ENCODE measurements at regions not wholly inside any gene's neighbourhood (a gene's known extent, or its start where the extent isn't known, plus 50 kb on each side); places are given as distances from the start of the nearest gene placed in this dataset.

DNA sequence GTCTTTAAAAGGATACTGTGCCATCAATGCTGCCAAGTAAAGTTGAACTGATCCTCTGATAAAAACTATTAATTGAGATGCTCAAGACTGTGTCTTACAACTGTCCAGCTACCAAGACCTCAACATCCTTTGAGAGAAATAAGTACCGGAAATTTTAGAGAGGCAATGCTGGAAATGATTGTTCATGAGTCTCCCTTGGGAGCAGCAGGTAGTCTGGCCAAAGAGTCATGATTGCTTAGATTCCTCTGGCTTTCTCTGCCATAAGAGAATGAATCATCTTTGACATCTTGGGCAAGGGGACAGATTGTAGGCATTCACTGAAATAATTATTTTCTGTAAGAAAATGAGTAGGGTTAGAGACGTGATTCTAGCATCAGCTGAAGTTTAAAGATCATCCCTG is 466.6 kb upstream of the DAB2 start:
- TF ChIP-seq, protein P1, sequence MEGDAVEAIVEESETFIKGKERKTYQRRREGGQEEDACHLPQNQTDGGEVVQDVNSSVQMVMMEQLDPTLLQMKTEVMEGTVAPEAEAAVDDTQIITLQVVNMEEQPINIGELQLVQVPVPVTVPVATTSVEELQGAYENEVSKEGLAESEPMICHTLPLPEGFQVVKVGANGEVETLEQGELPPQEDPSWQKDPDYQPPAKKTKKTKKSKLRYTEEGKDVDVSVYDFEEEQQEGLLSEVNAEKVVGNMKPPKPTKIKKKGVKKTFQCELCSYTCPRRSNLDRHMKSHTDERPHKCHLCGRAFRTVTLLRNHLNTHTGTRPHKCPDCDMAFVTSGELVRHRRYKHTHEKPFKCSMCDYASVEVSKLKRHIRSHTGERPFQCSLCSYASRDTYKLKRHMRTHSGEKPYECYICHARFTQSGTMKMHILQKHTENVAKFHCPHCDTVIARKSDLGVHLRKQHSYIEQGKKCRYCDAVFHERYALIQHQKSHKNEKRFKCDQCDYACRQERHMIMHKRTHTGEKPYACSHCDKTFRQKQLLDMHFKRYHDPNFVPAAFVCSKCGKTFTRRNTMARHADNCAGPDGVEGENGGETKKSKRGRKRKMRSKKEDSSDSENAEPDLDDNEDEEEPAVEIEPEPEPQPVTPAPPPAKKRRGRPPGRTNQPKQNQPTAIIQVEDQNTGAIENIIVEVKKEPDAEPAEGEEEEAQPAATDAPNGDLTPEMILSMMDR (conservative IDR thresholded peaks at IDR 0.05; ENCODE audit: low read depth, low read length): no peak
- DNase-seq (ENCODE audit: low read depth): peak; percentile 84
- no peak overlapping the region for H3K4me3 ChIP-seq (ENCODE audit: low read depth, low read length)

DNA sequence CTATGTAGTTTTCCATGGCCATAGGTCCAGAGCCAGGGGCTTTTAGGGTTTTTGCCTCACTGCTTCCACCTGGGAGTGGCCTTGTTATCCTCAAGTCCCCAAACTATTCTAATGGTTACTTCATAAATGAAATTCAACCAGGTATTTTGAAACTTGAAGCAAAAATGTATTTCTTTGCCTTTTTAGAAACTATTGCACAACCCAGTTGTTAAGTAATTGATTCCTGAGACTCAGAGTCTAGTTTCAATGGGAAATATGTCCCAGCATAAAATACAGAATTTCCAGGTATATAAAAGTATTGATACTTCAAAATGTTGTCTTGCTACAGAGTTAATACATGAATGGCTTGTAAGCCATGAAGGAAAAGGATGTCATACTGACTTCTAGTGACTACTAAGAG is 456.2 kb upstream of the DAB2 start:
- no peak for DNase-seq (ENCODE audit: low read depth)
- TF ChIP-seq, protein P1 (conservative IDR thresholded peaks at IDR 0.05; ENCODE audit: low read depth, low read length): no peak
- no peak overlapping the region for H3K4me3 ChIP-seq (ENCODE audit: low read depth, low read length)

DNA sequence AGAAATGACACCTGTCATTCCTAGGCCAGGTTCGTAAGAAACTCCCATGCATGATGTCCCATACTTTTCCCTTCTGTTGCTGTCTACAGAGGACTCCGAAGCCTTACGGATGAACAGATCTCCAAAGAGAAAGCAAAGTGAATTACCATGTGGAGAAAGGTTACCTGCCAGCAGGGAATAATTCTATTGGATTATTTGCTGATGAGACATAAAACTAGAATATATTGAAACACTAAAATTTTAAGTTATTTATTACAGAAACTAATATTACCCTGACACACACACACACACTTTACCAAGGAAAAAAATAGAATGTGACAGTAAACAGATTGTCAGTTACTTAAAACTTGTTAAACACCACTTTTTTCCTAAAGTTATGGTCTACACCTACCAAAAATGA is 452.7 kb upstream of the DAB2 start:
- no peak for DNase-seq (ENCODE audit: low read depth)
- TF ChIP-seq, protein P1 (conservative IDR thresholded peaks at IDR 0.05; ENCODE audit: low read depth, low read length): no peak
- H3K4me3 ChIP-seq (ENCODE audit: low read depth, low read length): no peak overlapping the region

DNA sequence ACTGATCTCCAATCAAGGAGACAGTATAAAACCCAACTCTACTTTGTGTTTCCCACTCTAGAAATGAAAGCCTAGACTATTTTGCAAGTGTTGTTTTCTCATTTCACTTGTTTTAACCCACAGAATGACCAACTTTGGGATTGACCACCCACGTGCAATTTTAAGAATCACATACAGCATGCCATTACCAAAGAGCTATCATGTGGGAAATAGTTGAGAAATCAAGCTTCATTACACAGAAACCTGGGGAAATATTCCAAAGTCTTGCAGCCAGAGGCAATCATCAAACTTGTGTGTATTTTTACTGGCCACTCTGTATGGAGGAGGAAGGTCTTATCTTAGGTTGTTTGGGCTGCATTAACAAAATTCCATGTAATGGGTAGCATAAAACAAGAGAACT is 451.4 kb upstream of the DAB2 start:
- no peak overlapping the region for H3K4me3 ChIP-seq (ENCODE audit: low read depth, low read length)
- DNase-seq (ENCODE audit: low read depth): no peak
- TF ChIP-seq, protein P1 (conservative IDR thresholded peaks at IDR 0.05; ENCODE audit: low read depth, low read length): no peak

DNA sequence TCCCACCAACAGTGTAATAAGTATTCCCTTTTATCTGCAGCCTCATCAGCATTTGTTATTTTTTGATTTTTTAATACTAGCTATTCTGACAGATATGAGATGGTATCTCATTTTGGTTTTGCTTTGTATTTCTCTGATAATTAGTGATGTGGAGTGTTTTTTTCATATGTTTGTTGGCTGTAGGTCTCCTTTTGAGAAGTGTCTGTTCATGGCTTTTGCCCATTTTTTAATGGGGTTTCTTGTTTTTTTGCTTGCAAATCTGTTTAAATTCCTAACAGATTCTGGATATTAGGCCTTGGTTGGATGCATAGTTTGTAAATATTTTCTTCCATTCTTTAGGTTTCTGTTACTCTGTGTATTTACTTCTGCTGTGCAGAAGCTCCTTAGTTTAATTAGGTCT is 445.4 kb upstream of the DAB2 start:
- H3K4me3 ChIP-seq (ENCODE audit: low read depth, low read length): no peak overlapping the region
- TF ChIP-seq, protein P1 (conservative IDR thresholded peaks at IDR 0.05; ENCODE audit: low read depth, low read length): no peak
- no peak for DNase-seq (ENCODE audit: low read depth)

DNA sequence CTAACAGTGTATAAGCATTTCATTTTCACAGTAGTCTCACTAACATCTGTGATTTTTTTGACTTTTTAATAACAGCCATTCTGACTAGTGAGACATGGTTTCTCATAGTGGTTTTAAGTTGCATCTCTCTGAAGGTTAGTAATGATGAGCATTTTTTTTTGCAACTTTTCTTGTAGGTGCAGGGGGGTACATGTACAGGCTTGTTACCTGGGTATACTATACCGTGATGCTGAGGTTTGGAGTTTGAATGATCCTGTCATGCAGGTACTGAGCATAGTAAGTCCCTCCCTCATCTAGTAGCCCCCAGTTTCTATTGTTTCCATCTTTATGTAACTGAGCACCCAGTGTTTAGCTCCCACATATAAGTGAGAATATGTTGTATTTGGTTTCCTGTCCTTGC is 444.6 kb upstream of the DAB2 start:
- TF ChIP-seq, protein P1 (conservative IDR thresholded peaks at IDR 0.05; ENCODE audit: low read depth, low read length): no peak

DNA sequence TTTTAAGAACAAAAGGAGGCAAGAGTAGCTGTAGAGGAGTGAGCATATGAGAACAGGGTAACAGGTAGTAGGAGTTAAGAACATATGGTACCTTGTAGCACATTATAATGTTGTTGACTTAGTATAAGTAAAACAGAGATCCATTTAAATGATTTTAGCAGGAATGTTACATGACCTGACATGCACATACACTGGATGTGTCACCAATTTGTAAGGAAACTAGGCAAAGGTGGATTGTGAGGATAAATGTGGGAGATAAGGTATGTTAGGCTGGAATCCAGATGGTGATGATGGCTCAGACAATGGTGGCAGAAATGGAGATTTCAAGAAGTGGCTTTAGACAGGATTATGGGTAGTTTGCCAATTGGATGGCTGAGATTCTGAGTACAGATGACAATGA is 443.1 kb upstream of the DAB2 start:
- DNase-seq (ENCODE audit: low read depth): no peak
- TF ChIP-seq, protein P1 (conservative IDR thresholded peaks at IDR 0.05; ENCODE audit: low read depth, low read length): no peak
- H3K4me3 ChIP-seq (ENCODE audit: low read depth, low read length): no peak overlapping the region

More for the DNA sequence above, 444.6 kb upstream of the DAB2 start:
- DNase-seq (ENCODE audit: low read depth): no peak
- no peak overlapping the region for H3K4me3 ChIP-seq (ENCODE audit: low read depth, low read length)

Data from choroid plexus epithelial cell (primary cell).